DND-41 (cell line): ENCODE measurements at regions not wholly inside any gene's neighbourhood (a gene's known extent, or its start where the extent isn't known, plus 50 kb on each side); places are given as distances from the start of the nearest gene placed in this dataset.

Experiments
- CTCF ChIP-seq: IDR thresholded peaks from 2 replicates; pipeline ENCODE4 v1.5.1; 2012; ENCODE audit warnings: borderline replicate concordance, low read length, moderate library complexity, mild to moderate bottlenecking; ENCODE audit not compliant: poor library complexity, severe bottlenecking; ENCODE audit errors: extremely low read depth
- EZH2 ChIP-seq: IDR thresholded peaks from 3 replicates; pipeline ENCODE4 v1.6.1; 2012; ENCODE audit warnings: borderline replicate concordance, low read depth, mild to moderate bottlenecking, moderate library complexity, low read length, inconsistent platforms; ENCODE audit not compliant: severe bottlenecking

- no peak for TF ChIP-seq CTCF
- no peak for TF ChIP-seq EZH2
These were observed 385.3 kb upstream of the COBL start for GRCh38 chr7:51701935-51702334.
